Heart right ventricle (tissue), 16 donors: ENCODE measurements at regions not wholly inside any gene's neighbourhood (a gene's known extent, or its start where the extent isn't known, plus 50 kb on each side); places are given as distances from the start of the nearest gene placed in this dataset.
A peak's percentile ranks its signal among the peaks of the same experiment; 100 is the strongest.

Experiments used
- ATAC-seq, 8 donors: fragments of 200-7000 bp; cut with Tn5 transposase; one replicate each; pipeline ENCODE4 v1.9.1; 2020; ENCODE audit warnings: mild to moderate bottlenecking in 8 of 8, moderate library complexity in 8 of 8, moderate number of reproducible peaks in 1 of 8
- DNase-seq, 2 donors: peaks; one replicate each; pipeline ENCODE4 v3.0.0-alpha.2; 2020
- H3K27ac ChIP-seq, 10 donors: fragments of 200-600 bp; sonication (generic) in 2 of 10; one replicate each; pipeline versions ENCODE4 v1.5.0 to v1.8.0; 2020 to 2022; ENCODE audit warnings: mild to moderate bottlenecking in 3 of 10
- H3K27me3 ChIP-seq, 7 donors: fragments of 200-600 bp; one replicate each; pipeline ENCODE4 v1.8.0; 2021 to 2022; ENCODE audit warnings: mild to moderate bottlenecking in 2 of 7
- H3K36me3 ChIP-seq, 9 donors: fragments of 200-600 bp; sonication (generic) in 1 of 9; one replicate each; pipeline versions ENCODE4 v1.5.0 to v1.8.0; 2020 to 2022; ENCODE audit warnings: mild to moderate bottlenecking in 2 of 9
- H3K4me1 ChIP-seq, 9 donors: fragments of 200-600 bp; sonication (generic) in 1 of 9; one replicate each; pipeline versions ENCODE4 v1.5.0 to v1.8.0; 2020 to 2022; ENCODE audit warnings: mild to moderate bottlenecking in 4 of 9
- H3K4me3 ChIP-seq, 10 donors: fragments of 200-600 bp; sonication (generic) in 2 of 10; one replicate each; pipeline versions ENCODE4 v1.5.0 to v1.8.0; 2020 to 2022; ENCODE audit warnings: mild to moderate bottlenecking in 7 of 10, moderate library complexity in 2 of 10
- H3K9me3 ChIP-seq, 11 donors: fragments of 200-600 bp in 10 of 11; sonication (generic) in 2 of 11; one replicate each; pipeline versions ENCODE4 v1.5.0 to v1.8.0; 2013 to 2022; ENCODE audit warnings: mild to moderate bottlenecking in 2 of 11, control low read depth in 1 of 11, moderate library complexity in 1 of 11
- CTCF ChIP-seq, 9 donors: fragments of 200-600 bp; sonication (generic) in 2 of 9; IDR thresholded peaks; one replicate each; pipeline versions ENCODE4 v1.5.0 to v1.8.0; 2021 to 2022; ENCODE audit warnings: antibody characterized with exemption in 9 of 9, mild to moderate bottlenecking in 5 of 9, moderate library complexity in 1 of 9
- WGBS, 2 donors: extraction: QIAGEN DNeasy Blood & Tissue Kit; methylation state at CpG; one replicate each; pipeline ENCODE4 v1.1.7; 2013; ENCODE audit warnings: inconsistent platforms in 1 of 2; 5-methylcytosine and 5-hydroxymethylcytosine counted together
- intact Hi-C, 10 donors: fragments of 100-400 bp; cut with DNase I; formaldehyde crosslinking; loops; one replicate each; pipeline versions ENCODE4 v1.11.1 to v1.14.2; 2022
- donor health status: Arrhythmogenic right ventricular cardiomyopathy.
- donor health status: ischemic (EF 13 %, LVEDD 7.1; RV severe dilation, severe dysfunction).
- donor health status: healthy with polysubstance abuse.
- donor health status: DM: no; HTN: yes; CAD: no.
- donor health status: DM: no; HTN: no; CAD: no.
- donor health status: ischemic (EF 25% LVEDD 6.9; RV normal size, moderate dysfunction).
- donor health status: ischemic (EF 25% LVEDD 5.7; RV mildly dilated, moderate dysfunction).
- donor health status: healthy.
- donor health status: DM: yes; HTN: yes; CAD: no.
- donor health status: Ischemic cardiomyopathy.
- donor health status: ischemic (EF 35%, LVEDD 5.7; RV mildly dilated, moderate dysfunction).
- donor health status: nonischemic (EF 11% LVEDD 7.7; RV severe dilation, severe dysfunction).
- donor health status: DM: yes; HTN: yes; CAD: no.
- donor health status: PGD.
- donor health status: ischemic (EF 29% LVEDD 5.4; RV normal size, mild dysfunction).
- donor health status: nonischemic (EF 23%, LVEDD 6.1; RV moderate dilation, normal function).

- no peak for TF ChIP-seq CTCF (IDR thresholded peaks at IDR 0.05)
- intact Hi-C loops, result no loop called here
- ATAC-seq (no peak), DNase-seq (no peak)
- Histone ChIP-seq H3K9me3 (peaks cover 0 to 18% (median 0%) of the 10 kb centered on the region in 11 donors), H3K4me1 (peaks cover 0 to 4% (median 0%) of the 10 kb centered on the region in 9 donors), H3K27ac (no peak overlapping the region), H3K4me3 (no peak overlapping the region), H3K36me3 (no peaks in the 10 kb centered on the region), H3K27me3 (no peaks in the 10 kb centered on the region)
- WGBS, 2 donors, result 56 to 60% methylated on average over 3 of the region's 3 CpGs
Measured at GRCh38 chr3:21927261-21927660, 176.3 kb upstream of the ZNF385D start.

DNA sequence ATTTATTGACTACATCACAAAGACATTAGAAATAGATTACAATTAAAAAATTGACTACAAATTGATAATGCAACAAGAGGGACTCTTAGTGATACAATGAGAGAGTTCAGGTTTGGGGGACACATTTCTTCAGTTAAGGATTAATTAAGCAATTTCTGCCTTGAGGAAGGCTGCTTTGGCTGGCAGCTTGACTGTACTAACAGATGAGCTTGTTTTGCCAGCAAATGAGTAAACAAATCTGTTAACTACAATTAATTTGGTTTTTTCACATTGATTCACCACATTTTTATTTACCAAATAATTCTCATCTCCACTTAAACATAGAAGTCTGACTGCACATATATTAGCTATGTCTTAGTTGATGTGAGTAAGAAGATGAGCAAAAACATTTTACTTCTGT lies 183.6 kb upstream of the ZNF385D start:
- H3K9me3 ChIP-seq, result no peaks in the 10 kb centered on the region
- H3K36me3 ChIP-seq, result no peaks in the 10 kb centered on the region
- DNase-seq, result no peak
- no peaks in the 10 kb centered on the region for H3K27me3 ChIP-seq
- peaks cover 0 to 3% (median 0%) of the 10 kb centered on the region in 9 donors for H3K4me1 ChIP-seq
- no peak overlapping the region for H3K4me3 ChIP-seq
- no peak for ATAC-seq
- no peak for TF ChIP-seq CTCF (IDR thresholded peaks at IDR 0.05)
- no peak overlapping the region for H3K27ac ChIP-seq
- intact Hi-C loops, result no loop called here

- no peaks in the 10 kb centered on the region for H3K27me3 ChIP-seq
- no peak overlapping the region for H3K4me3 ChIP-seq
- ATAC-seq (no peak), DNase-seq (no peak)
- H3K4me1 ChIP-seq, result no peaks in the 10 kb centered on the region
- H3K9me3 ChIP-seq, result no peaks in the 10 kb centered on the region
- H3K27ac ChIP-seq, result no peak overlapping the region
- intact Hi-C loops, result no loop called here
- no peaks in the 10 kb centered on the region for H3K36me3 ChIP-seq
- 92 to 93% methylated on average over 2 of the region's 2 CpGs for WGBS, 2 donors
- no peak for TF ChIP-seq CTCF (IDR thresholded peaks at IDR 0.05)
Measured at GRCh38 chr3:21936207-21936606, 185.2 kb upstream of the ZNF385D start.

GRCh38 chr3:21938267-21938681 lies 187.3 kb upstream of the ZNF385D start:
- H3K27me3 ChIP-seq, result no peaks in the 10 kb centered on the region
- ATAC-seq, result peak in 2 of 8 donors; percentile 7 to 67
- no peaks in the 10 kb centered on the region for H3K4me1 ChIP-seq
- TF ChIP-seq CTCF (IDR thresholded peaks at IDR 0.05), result no peak
- no peaks in the 10 kb centered on the region for H3K36me3 ChIP-seq
- intact Hi-C loops, result no loop called here
- DNase-seq, result no peak
- WGBS, 2 donors, result 80 to 82% methylated on average over 5 of the region's 5 CpGs
- no peaks in the 10 kb centered on the region for H3K9me3 ChIP-seq
- no peak overlapping the region for H3K4me3 ChIP-seq
- peak overlapping the region in 1 of 10 donors; percentile 5 for H3K27ac ChIP-seq
